ENCODE measurements at regions not wholly inside any gene's neighbourhood (a gene's known extent, or its start where the extent isn't known, plus 50 kb on each side); places are given as distances from the start of the nearest gene placed in this dataset.
A peak's percentile ranks its signal among the peaks of the same experiment; 100 is the strongest.

DNA sequence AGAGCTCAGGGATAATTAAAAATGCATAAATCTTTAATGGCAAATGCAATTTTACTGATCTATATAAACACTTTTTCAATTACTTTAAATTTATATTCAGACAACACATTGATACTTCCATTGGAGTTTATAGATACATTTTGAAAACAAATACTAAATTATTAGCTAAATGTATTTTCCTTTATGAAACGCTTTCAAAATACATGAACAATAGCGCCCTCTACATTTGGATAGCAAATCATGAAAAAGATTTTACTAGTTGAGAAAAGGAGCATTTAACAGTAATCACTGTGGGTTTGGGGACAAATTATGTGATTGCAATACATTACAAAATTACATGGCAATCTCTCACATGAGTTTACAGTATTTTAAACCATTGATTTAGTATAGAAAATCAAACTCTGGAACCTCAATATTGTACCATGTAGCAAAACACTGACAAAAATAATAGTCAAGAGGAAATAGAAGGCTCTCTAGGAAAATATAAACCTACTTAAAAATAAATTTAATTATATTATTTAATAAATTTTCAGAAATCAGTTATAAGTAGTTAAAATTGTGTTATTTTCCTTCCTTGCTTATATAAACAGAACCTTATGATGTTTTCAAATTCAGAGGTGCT, 207.9 kb downstream of the ZIC1 start:
- in situ Hi-C loops (cut with MboI; ENCODE audit: low sequenced_read_pairs in 4 of 4): loop anchor here in 2 of 4 donors (25.0 kb wide), 1 partner anchor 230 kb away; no protein-coding TSS in a partner anchor
- no peak for TF ChIP-seq POLR2A (IDR thresholded peaks at IDR 0.05)
- TF ChIP-seq, protein P1, sequence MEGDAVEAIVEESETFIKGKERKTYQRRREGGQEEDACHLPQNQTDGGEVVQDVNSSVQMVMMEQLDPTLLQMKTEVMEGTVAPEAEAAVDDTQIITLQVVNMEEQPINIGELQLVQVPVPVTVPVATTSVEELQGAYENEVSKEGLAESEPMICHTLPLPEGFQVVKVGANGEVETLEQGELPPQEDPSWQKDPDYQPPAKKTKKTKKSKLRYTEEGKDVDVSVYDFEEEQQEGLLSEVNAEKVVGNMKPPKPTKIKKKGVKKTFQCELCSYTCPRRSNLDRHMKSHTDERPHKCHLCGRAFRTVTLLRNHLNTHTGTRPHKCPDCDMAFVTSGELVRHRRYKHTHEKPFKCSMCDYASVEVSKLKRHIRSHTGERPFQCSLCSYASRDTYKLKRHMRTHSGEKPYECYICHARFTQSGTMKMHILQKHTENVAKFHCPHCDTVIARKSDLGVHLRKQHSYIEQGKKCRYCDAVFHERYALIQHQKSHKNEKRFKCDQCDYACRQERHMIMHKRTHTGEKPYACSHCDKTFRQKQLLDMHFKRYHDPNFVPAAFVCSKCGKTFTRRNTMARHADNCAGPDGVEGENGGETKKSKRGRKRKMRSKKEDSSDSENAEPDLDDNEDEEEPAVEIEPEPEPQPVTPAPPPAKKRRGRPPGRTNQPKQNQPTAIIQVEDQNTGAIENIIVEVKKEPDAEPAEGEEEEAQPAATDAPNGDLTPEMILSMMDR (IDR thresholded peaks at IDR 0.05 in 4 of 5, conservative IDR thresholded peaks at IDR 0.05 in 1 of 5): peak in 4 of 5 experiments; percentile 27 to 62 (median 44)
- ATAC-seq (no peak), DNase-seq (no peak)
- Histone ChIP-seq H3K27me3 (no peaks in the 10 kb centered on the region), H3K9me3 (no peaks in the 10 kb centered on the region), H3K4me1 (peaks cover 0 to 7% of the 10 kb centered on the region in 2 donors), H3K36me3 (no peaks in the 10 kb centered on the region), H3K27ac (no peak overlapping the region), H3K4me3 (no peak overlapping the region)
- intact Hi-C loops (cut with DNase I; ENCODE audit: low total_unique reads): loop anchor here (2.0 kb wide), 1 partner anchor 224 kb away; no protein-coding TSS in a partner anchor

DNA sequence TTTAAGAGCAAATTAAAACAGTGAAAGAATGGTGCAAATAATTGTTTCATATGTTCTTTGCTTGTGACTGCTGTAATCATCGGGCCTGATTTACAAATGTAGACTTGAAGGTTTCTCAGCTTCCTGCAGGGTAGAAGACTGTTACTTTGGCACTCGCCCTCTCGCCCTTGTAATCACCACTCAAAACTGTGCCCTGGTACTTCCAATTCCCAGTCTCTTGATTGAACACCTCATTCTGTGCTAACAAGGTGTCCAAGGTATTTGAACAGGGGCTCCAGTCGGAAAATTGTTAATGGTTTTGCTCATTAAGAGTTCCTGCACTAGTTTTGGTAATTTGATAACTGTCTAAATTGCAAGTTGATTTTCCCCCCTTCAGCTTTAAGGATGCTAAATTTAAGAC, 209.5 kb downstream of the ZIC1 start:
- ATAC-seq (no peak), DNase-seq (no peak)
- intact Hi-C loops (cut with DNase I; ENCODE audit: low total_unique reads) (no loop called here), in situ Hi-C loops (cut with MboI; ENCODE audit: low sequenced_read_pairs in 4 of 4) (loop anchor here in 2 of 4 donors (25.0 kb wide), 1 partner anchor 231 kb away; no protein-coding TSS in a partner anchor)
- no peak for TF ChIP-seq POLR2A (IDR thresholded peaks at IDR 0.05)
- TF ChIP-seq, protein P1 (IDR thresholded peaks at IDR 0.05 in 4 of 5, conservative IDR thresholded peaks at IDR 0.05 in 1 of 5): no peak
- no peaks in the 10 kb centered on the region for H3K27me3 ChIP-seq
- peaks cover 0 to 6% of the 10 kb centered on the region in 2 donors for H3K4me1 ChIP-seq
- no peaks in the 10 kb centered on the region for H3K36me3 ChIP-seq
- H3K9me3 ChIP-seq: no peaks in the 10 kb centered on the region
- no peak overlapping the region for H3K4me3 ChIP-seq
- H3K27ac ChIP-seq: no peak overlapping the region

DNA sequence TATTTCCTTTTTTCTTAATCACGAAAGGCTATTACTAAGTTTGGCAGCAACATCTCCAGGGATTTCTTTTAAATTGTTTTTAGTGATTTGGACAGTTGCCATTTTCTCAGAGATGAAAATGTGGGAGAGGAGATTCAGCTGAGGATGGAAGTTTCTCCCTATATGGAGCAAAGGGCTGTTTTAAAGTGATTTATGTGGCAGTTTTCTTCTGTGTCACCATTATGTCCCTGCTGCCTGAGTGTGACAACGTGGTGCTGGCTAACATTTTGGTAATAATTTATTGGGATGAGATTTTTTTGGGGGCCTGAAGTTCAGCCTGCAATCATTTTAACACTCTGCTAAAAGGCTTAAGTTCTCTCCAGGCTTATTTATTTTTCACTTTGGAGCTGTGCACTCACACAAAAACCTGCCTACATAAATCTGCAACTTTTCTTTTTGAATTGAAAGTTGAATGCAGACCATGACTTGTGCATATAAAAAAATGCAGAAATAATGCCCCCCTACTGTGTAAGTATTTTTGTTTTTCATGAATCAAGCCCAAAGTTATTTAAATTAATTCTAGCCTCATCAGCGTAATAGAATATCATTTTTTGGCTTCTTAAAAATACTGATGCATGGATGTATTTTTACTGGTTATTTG, 210.9 kb downstream of the ZIC1 start:
- in situ Hi-C loops (cut with MboI; ENCODE audit: low sequenced_read_pairs in 4 of 4): loop anchor here in 2 of 4 donors (25.0 kb wide), 1 partner anchor 233 kb away; no protein-coding TSS in a partner anchor
- Histone ChIP-seq H3K36me3 (no peaks in the 10 kb centered on the region), H3K27me3 (no peaks in the 10 kb centered on the region), H3K4me3 (no peak overlapping the region), H3K27ac (no peak overlapping the region), H3K4me1 (no peaks in the 10 kb centered on the region), H3K9me3 (no peaks in the 10 kb centered on the region)
- intact Hi-C loops (cut with DNase I; ENCODE audit: low total_unique reads): loop anchor here (10.0 kb wide), 1 partner anchor 455 kb away; no protein-coding TSS in a partner anchor
- DNase-seq: no peak
- no peak for ATAC-seq
- TF ChIP-seq POLR2A (IDR thresholded peaks at IDR 0.05): no peak
- TF ChIP-seq, protein P1 (IDR thresholded peaks at IDR 0.05 in 4 of 5, conservative IDR thresholded peaks at IDR 0.05 in 1 of 5): no peak

DNA sequence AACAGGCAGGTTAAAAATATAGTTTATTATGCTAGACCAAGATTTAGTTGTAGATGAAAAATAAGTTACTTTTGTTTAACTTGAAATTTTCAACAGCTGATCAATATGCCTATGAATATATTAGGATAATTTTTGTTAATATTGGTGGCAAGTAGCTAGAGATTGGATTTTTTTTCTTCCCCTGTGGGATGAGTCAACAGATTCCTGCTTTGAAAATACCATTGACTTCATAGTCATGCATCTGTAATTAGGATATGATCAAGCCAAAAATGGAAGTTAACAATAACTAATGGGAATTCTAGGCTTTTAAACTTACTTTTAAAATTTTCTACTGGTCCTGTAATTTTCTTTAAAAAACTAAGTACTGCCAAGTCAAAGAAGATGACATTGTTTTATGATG, 211.7 kb downstream of the ZIC1 start:
- Histone ChIP-seq H3K9me3 (no peaks in the 10 kb centered on the region), H3K4me1 (no peaks in the 10 kb centered on the region), H3K4me3 (no peak overlapping the region), H3K27ac (no peak overlapping the region), H3K27me3 (no peaks in the 10 kb centered on the region), H3K36me3 (no peaks in the 10 kb centered on the region)
- no peak for TF ChIP-seq POLR2A (IDR thresholded peaks at IDR 0.05)
- no peak for ATAC-seq
- intact Hi-C loops (cut with DNase I; ENCODE audit: low total_unique reads): loop anchor here (10.0 kb wide), 1 partner anchor 454 kb away; no protein-coding TSS in a partner anchor
- no peak for DNase-seq
- in situ Hi-C loops (cut with MboI; ENCODE audit: low sequenced_read_pairs in 4 of 4): loop anchor here in 2 of 4 donors (25.0 kb wide), 1 partner anchor 234 kb away; no protein-coding TSS in a partner anchor

DNA sequence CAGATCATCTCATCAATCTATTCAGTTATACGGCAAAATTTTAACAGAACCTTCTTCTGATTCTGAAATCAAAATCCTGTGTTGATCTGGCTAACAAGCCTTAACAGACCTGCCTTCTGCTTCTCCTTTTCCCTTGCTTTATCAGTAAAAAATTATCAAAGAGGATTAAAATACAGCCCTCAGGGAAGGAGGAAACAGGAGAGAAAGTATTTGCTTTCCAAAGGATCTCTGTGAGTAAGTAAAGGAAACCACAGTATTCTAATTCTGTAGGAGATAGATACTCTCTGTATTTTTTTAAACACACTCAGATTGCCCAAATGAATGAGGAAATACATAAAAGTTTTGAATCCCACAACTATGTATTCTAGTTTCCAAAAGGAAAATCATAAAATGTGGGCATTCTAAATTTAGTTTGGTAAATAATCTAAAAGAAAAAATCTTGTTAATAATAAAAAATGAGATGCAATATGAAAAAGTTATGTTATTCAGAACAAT, 221.8 kb downstream of the ZIC1 start:
- DNase-seq: no peak
- Histone ChIP-seq H3K27ac (no peak overlapping the region), H3K27me3 (no peaks in the 10 kb centered on the region), H3K9me3 (peaks cover 0 to under 1% (median 0%) of the 10 kb centered on the region in 3 donors), H3K4me1 (no peaks in the 10 kb centered on the region), H3K4me3 (no peak overlapping the region), H3K36me3 (no peaks in the 10 kb centered on the region)
- no peak for TF ChIP-seq POLR2A (IDR thresholded peaks at IDR 0.05)
- TF ChIP-seq, protein P1 (IDR thresholded peaks at IDR 0.05 in 4 of 5, conservative IDR thresholded peaks at IDR 0.05 in 1 of 5): no peak
- ATAC-seq: no peak
- in situ Hi-C loops (cut with MboI; ENCODE audit: low sequenced_read_pairs in 4 of 4) (no loop called here), intact Hi-C loops (cut with DNase I; ENCODE audit: low total_unique reads) (no loop called here)
